HG03439 (cell line): ENCODE measurements at regions not wholly inside any gene's neighbourhood (a gene's known extent, or its start where the extent isn't known, plus 50 kb on each side); places are given as distances from the start of the nearest gene placed in this dataset.
"Not testable (repeated sequence)": the region's sequence is repeated elsewhere in the genome, so short reads cannot be mapped to it uniquely, and the experiment has no call there.

Experiments
- ATAC-seq: cut with Tn5 transposase; IDR thresholded peaks from one replicate; pipeline ENCODE4 v1.9.1; 2021; ENCODE audit warnings: mild to moderate bottlenecking, moderate library complexity; ENCODE audit not compliant: unreplicated experiment

- no peak for ATAC-seq
Measured at GRCh38 chr4:124846306-124846705, 133.8 kb upstream of the ANKRD50 start.

DNA sequence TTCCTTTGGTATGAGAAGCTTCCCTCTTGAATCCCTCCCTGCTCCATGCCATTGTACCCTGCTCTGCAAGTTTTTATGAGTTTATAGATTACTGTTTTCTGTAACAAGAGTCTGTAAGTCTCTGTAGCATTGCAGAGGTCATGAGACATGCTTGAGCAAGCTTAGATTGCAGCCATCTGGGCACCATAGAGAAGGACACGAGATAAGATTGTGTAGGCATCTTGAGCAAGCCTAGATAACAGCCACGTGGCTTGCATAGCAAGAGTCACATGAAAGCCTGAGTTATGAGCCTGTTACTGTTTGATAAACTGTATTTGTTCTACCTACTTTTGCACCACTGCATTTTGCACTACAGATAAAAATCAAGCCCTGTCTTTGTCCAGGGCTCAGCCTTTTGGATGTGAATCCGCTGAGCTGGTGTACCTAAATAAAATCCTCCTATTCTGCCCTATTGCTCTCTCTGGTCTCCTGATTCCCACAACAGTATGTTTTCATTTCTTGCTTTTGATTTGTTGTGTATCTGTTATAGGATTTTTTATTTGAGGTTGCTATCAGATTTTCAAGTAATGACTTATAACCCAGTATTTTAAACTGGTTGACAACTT, 127.4 kb upstream of the ANKRD50 start:
- no peak for ATAC-seq

DNA sequence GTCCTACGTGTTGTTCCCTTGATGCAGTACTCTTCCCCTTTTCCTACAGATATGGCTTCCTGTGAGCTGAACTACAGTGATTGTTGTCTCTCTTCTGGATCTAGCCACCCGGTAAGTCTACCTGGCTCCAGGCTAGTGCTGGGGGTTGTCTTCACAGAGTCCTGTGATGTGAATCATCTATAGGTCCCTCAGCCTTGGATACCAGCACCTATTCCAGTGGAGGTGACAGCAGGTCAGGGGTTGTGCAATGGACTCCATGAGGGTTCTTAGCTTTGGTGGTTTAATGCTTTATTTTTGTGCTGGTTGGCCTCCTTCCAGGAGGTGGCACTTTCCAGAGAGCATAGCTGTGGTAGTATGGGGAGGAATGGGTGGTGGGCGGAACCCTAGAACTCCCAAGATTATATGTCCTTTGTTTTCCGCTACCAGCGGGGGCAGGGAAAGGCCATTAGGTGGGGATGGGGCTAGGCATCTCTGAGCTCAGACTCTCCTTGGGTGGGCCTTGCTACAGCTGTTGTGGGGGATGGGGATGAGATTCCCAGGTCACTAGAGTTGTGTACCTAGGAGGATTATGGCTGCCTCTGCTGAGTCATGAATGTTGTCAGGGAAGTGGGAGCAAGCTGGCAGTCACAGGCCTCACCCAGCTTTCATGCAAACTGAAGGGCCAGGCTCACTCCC, 121.4 kb upstream of the ANKRD50 start:
- ATAC-seq, result no peak

- no peak for ATAC-seq
Measured at GRCh38 chr4:124828382-124828781, 115.8 kb upstream of the ANKRD50 start.

GRCh38 chr4:124817531-124817930, 105.0 kb upstream of the ANKRD50 start:
- no peak for ATAC-seq

- not testable (repeated sequence) for ATAC-seq
Measured at GRCh38 chr4:124812203-124812602, 99.7 kb upstream of the ANKRD50 start.

GRCh38 chr4:124810827-124811226, 98.3 kb upstream of the ANKRD50 start:
- no peak for ATAC-seq

GRCh38 chr4:124807421-124807820, 94.9 kb upstream of the ANKRD50 start:
- no peak for ATAC-seq

DNA sequence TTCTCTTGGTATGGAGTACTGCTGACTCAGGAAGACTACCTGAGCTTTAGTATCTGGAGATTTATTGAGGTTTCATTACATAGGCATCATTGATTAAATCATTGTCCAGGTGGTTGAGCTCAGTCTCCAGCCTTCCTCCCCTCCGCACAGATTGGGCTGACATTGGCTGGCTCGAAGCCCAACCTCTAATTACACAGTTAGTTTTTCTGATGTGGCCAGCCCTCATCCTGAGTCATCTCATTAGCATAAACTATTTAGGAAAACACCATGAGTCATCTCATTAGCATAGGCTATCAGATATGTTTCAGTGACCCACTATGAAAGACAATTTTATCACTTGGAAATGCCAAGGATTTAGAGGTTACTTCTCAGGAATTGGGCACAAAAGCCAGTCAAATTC, 93.9 kb upstream of the ANKRD50 start:
- no peak for ATAC-seq

- ATAC-seq, result peak; percentile 75
Measured at GRCh38 chr4:124804584-124804983, 92.1 kb upstream of the ANKRD50 start.

GRCh38 chr4:124804041-124804440, 91.5 kb upstream of the ANKRD50 start:
- ATAC-seq, result no peak

DNA sequence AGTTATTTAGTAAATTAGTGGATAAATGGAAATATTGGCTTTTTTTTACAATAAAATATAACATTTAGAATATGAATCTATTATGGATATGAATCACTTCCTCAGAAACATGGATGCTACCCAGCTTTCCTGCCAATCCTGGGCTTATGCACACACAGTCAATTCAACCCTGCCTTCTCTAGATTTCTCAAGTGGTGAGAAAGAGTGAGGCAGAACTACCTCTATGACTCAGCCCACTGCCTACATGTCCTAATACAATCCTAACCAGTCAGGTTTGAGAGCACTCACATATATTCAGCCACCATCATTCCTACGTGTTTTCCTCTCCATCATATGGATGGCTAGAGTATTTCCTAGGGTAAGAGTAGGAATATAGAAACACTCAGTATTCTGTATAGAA, 91.1 kb upstream of the ANKRD50 start:
- ATAC-seq, result peak; percentile 65

GRCh38 chr4:124803026-124803425, 90.5 kb upstream of the ANKRD50 start:
- no peak for ATAC-seq

DNA sequence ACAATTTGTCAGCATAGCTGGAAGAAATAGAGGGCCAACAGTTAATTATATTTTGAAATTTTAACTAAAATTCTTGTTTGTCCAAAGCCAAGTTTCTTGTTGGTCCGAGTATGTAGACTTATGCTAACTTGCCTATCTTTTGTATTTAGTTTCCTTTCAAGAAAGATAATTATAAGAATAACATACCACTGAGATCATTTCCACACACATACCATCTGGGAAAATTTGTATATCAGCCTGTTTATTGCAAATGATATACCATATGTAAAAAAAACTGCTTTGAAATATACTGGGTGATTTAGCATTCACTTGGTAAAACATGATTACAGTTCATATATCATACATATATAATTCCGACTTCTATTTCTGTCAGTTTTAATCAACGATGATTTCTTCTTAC, 84.7 kb upstream of the ANKRD50 start:
- ATAC-seq, result no peak

DNA sequence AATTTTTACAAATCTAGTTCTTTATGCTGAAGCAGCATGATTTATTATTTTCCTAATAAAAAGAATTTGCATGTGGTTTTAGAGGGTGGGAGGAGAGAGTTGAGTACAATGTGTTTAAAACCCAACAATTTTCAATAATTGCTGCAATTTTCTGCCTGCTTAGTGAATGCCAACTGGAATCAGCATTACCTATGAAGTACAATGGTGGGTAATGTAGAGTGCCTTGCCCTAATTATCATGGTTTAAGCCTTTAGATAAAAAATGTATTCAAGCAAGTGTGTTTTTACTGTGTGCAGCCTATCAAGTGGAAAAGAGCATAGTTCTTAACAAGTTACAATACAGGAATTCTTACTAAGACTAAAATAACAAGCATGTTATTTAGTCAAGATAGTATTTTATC, 77.9 kb upstream of the ANKRD50 start:
- ATAC-seq, result no peak

DNA sequence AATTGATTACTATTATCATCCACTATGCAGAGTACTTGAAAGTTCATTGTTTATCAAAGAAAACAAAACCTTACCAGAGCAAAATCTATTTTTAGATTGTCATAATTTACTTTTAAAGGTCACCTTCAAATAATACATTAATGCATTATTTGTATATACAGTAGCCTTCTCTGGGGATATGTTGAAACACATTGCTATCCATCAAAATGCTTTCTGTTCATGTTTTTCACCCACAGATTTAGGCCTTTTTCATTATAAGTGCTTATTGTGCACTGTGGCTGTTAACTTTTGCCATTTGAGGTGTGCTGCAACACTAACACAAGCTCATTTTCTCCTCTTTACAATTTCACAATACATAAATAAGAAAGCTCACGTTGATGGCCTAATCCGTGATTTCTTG, 74.1 kb upstream of the ANKRD50 start:
- ATAC-seq, result no peak

- no peak for ATAC-seq
Measured at GRCh38 chr4:124785645-124786044, 73.1 kb upstream of the ANKRD50 start.

GRCh38 chr4:124783847-124784246, 71.3 kb upstream of the ANKRD50 start:
- no peak for ATAC-seq

GRCh38 chr4:124777007-124777406, 64.5 kb upstream of the ANKRD50 start:
- ATAC-seq, result no peak

- no peak for ATAC-seq
Measured at GRCh38 chr4:124768596-124769365, 56.2 kb upstream of the ANKRD50 start.

DNA sequence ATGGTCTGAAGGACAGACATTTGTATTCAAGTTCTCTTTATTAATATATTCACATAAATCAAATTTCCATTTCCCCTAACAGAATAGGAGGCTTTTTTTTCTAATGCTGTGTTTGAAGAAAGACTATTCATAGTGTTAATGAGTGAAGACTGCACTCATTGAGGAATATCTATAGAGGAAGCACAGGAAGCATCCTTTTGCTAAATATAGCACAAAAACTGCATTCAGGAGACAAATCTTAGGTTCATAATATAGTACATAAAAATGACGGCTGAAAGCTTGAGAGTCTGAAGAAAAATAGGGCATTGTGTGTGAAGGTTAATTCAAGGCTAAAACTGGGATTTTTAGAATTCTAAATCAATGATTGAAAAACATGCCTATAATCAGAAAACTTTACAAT, 50.4 kb upstream of the ANKRD50 start:
- ATAC-seq, result no peak
